AG04450 (cell line): ENCODE measurements at regions not wholly inside any gene's neighbourhood (a gene's known extent, or its start where the extent isn't known, plus 50 kb on each side); places are given as distances from the start of the nearest gene placed in this dataset.

Experiments
- CTCF ChIA-PET: fragments of 300-600, 350-600 bp; formaldehyde crosslinking; extraction: SDS; loops from one replicate; lab custom pipeline; 2022; ENCODE audit warnings: antibody characterized with exemption, inconsistent platforms; lab: Charles Lee
- POLR2A ChIA-PET: fragments of 350-600 bp; formaldehyde crosslinking; extraction: SDS; loops from one replicate; lab custom pipeline; 2021; ENCODE audit warnings: antibody characterized with exemption, inconsistent platforms; lab: Yijun Ruan, JAX
- DNase-seq: peaks from one replicate; pipeline ENCODE4 v3.0.0-alpha.2; 2011; ENCODE audit warnings: low read depth, low spot score
- H3K27ac ChIP-seq: one replicate; pipeline ENCODE4 v1.5.1; 2012; ENCODE audit warnings: low read depth, low read length, control low read depth
- H3K27me3 ChIP-seq: one replicate; pipeline ENCODE4 v1.6.0; 2012; ENCODE audit warnings: low read length; ENCODE audit not compliant: control insufficient read depth, insufficient read depth
- H3K4me3 ChIP-seq: 2 replicates; pipeline ENCODE4 v1.5.1; 2011; ENCODE audit warnings: mild to moderate bottlenecking, low read depth, low read length, control low read depth
- H3K9me3 ChIP-seq: 2 replicates; pipeline ENCODE4 v1.5.1; 2012; ENCODE audit warnings: low read length; ENCODE audit not compliant: control insufficient read depth, insufficient read depth
- CTCF ChIP-seq: IDR thresholded peaks from 2 replicates; pipeline ENCODE4 v1.5.1; 2011; ENCODE audit warnings: low read depth, low read length, control low read depth, inconsistent platforms

- no peaks in the 10 kb centered on the region for H3K27me3 ChIP-seq
- no peak overlapping the region for H3K4me3 ChIP-seq
- H3K9me3 ChIP-seq: no peaks in the 10 kb centered on the region
- DNase-seq: peak; percentile 7
- TF ChIP-seq CTCF: no peak
- no peak overlapping the region for H3K27ac ChIP-seq
- ChIA-PET POLR2A (no interaction called here), CTCF (interaction anchor here (0.6 kb wide), 1 partner anchor 1313 kb away, joined by 3 read pairs; no protein-coding TSS in a partner anchor)
Observed at GRCh38 chr5:97454015-97454414, 271.0 kb upstream of the RIOK2 start.

- CTCF ChIA-PET: no interaction called here
- no peak for TF ChIP-seq CTCF
- POLR2A ChIA-PET: no interaction called here
- DNase-seq: no peak
- Histone ChIP-seq H3K4me3 (no peak overlapping the region), H3K9me3 (no peaks in the 10 kb centered on the region), H3K27me3 (no peaks in the 10 kb centered on the region), H3K27ac (no peak overlapping the region)
Observed at GRCh38 chr5:97455996-97456395, 272.9 kb upstream of the RIOK2 start.

- Histone ChIP-seq H3K4me3 (no peak overlapping the region), H3K9me3 (no peaks in the 10 kb centered on the region), H3K27ac (no peak overlapping the region), H3K27me3 (no peaks in the 10 kb centered on the region)
- no peak for TF ChIP-seq CTCF
- no peak for DNase-seq
- ChIA-PET CTCF (no interaction called here), POLR2A (no interaction called here)
Observed at GRCh38 chr5:97458851-97459250, 275.8 kb upstream of the RIOK2 start.

GRCh38 chr5:97471951-97472350, 288.9 kb upstream of the RIOK2 start:
- no peak for DNase-seq
- Histone ChIP-seq H3K27ac (no peak overlapping the region), H3K9me3 (peaks cover 25% of the 10 kb centered on the region), H3K4me3 (no peak overlapping the region), H3K27me3 (no peaks in the 10 kb centered on the region)
- TF ChIP-seq CTCF: no peak
- POLR2A ChIA-PET: no interaction called here
- CTCF ChIA-PET: no interaction called here

GRCh38 chr5:97475847-97476246, 292.8 kb upstream of the RIOK2 start:
- no peak for DNase-seq
- ChIA-PET POLR2A (no interaction called here), CTCF (no interaction called here)

More at GRCh38 chr5:97475847-97476246, 292.8 kb upstream of the RIOK2 start:
- Histone ChIP-seq H3K4me3 (no peak overlapping the region), H3K9me3 (peaks cover 14% of the 10 kb centered on the region), H3K27ac (no peak overlapping the region), H3K27me3 (no peaks in the 10 kb centered on the region)
- no peak for TF ChIP-seq CTCF
